NCI-H82 treated with DMSO at 0.1 percent for 48 hours (cell line): ENCODE measurements at regions not wholly inside any gene's neighbourhood (a gene's known extent, or its start where the extent isn't known, plus 50 kb on each side); places are given as distances from the start of the nearest gene placed in this dataset.

Experiments
- DNase-seq: peaks from one replicate; lab custom pipeline; 2025; ENCODE audit not compliant: unreplicated experiment; lab: John Stamatoyannopoulos, UW

GRCh38 chr19:28213470-28214082 is 999.4 kb downstream of the UQCRFS1 start:
- peak; percentile 3 for DNase-seq

DNA sequence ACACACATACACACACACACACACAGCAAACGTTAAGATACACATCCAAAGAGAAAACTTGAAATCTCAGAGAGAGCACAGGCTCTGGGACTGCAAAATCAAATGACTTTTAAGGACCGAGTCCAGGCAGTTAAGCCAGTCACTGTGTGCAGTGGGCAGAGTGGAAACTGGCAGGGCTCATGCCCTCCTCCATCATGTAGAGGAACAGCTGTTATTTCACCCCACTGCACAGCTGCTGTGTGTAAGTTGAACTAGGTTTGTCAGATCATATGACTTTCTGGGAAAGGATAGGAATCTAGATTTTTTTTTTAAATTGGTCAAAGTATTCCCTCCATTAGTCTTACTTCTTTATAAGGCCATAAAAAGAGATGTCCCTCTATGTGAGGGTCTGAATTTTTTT is 1002.1 kb downstream of the UQCRFS1 start:
- no peak for DNase-seq

DNA sequence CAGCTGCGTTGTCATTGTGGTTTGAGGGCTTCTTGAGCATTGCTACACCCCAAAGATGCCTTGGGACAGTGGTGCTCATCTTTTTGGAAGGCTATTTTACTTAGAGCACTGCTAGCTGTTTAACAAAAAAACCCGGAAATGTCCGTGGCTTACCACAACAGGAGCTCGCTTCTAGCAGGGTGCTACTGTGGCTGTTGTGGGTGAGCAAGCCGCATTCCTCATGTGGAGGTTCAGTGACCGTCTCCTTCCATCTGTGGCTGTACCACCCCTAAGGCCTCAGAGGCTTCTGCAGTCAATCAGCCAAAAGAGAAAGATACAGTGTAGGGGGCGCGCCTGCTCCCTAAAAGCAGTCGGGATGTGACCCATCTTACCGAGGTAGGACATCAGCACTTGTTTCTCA is 1004.2 kb downstream of the UQCRFS1 start:
- no peak for DNase-seq

DNA sequence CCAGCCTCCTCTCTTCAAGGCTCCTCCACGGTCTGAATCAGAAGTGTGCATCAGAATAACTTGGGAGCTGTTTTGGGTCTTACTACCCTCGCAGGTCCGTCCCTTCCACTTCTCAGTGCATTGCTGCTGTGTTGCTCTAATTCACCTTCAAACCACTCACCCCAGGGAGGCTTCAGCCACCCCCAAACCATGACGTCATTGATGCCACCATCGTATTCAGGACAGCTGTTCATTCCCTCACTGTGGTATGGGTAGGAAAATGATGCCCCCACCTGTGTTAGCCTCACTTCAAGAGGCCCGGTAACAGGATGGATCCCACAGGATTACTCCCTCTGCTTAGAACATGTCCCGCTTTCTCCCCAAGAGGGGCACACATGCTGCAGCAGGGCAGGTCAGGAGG is 1005.7 kb downstream of the UQCRFS1 start:
- no peak for DNase-seq

GRCh38 chr19:28201462-28201943 is 1011.4 kb downstream of the UQCRFS1 start:
- no peak for DNase-seq

DNA sequence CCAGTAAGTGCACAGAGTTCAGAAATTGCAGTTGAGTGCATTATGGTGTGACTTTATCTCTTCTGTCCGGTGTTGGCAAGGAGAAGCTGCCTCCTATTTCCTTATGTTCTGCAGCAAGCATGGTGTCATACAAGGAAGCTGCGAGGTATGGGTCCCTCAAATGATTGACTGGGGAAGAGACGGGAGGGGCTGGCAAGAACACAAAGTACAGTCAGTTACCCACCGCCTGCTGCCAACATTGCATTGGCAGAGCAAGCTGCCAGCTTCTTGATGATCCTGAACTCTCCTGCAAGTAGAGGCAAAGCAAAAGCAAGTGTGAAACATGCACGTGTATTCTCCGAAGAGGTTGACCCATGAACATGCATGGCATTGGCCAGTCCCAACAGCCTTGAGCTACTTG is 1013.6 kb downstream of the UQCRFS1 start:
- no peak for DNase-seq

DNA sequence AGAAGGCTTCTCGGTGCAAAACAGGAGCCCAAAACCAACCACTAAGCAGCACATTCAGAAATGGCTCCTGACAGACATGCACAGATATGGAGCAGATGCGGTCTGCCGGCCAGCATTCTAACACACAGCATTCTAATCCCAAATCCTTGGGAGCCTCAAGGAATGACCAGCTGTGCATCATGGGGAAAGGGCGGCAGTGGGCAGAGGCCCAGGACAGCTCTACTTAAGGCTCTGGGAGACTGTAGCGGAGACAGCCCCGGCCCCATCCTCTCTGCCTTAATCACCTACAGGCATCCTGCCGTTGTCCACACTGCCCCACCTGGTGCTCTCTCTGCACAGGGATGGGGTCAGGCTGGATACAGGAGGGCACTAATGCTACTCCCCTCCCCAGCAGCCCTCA is 1016.0 kb downstream of the UQCRFS1 start:
- DNase-seq, result peak; percentile 6

GRCh38 chr19:28196101-28196500 is 1016.9 kb downstream of the UQCRFS1 start:
- no peak for DNase-seq

DNA sequence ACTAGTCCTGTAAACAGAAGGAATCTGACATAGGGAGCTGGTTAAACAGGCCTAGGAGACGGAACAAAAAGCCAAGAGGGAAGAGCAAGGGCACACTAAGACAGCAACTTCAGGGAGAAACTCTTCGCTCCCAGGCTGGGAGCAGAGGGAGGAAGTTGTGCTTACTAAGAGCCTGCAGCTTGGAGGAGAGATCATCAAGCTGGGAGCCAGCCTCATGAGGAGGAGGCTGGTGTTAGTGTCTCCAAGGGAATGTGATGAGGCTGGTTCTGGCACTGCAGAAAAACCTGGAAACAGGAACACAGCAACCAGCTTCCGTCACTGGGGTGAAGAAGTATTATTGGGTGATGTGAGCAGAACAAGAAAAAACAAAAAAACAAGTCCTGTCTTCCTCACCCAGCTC is 1027.3 kb downstream of the UQCRFS1 start:
- no peak for DNase-seq

DNA sequence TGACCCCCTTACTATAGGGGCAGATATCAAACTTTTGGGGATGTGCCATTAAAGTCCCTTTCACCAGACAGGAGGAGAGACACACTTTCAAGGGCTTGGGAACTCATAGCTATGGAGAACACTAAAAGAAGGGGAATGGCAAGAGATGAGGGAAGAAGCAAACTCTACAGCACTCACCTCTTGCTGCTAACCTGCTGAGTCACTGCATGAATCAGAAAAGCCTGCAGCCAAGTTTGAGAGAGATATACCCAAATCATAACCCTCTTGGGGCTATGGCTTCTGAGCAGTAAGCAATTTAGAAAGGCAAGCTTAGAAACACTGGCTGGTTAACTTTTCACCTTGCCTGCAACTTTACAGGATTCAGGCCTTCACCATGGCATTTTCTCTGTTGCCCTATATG is 1028.0 kb downstream of the UQCRFS1 start:
- no peak for DNase-seq

DNA sequence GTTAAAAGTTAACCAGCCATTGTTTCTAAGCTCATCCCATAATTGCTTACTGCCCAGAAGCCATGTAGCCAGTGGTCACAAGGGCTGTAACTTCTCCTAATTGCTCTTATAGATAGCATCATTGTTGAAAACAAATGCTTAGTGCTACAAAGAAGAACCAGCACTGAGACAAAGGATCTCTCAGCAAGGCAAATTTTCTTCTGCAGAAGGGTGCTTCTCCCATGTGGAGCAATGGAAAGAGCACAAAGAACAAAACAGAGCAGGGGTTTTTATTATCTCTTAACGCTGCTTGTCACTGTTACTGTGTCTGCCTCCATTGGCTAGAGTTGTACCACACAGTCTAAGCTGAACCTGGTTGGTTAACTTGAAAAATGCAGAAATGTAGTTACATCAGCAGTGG is 1036.8 kb downstream of the UQCRFS1 start:
- DNase-seq, result no peak

DNA sequence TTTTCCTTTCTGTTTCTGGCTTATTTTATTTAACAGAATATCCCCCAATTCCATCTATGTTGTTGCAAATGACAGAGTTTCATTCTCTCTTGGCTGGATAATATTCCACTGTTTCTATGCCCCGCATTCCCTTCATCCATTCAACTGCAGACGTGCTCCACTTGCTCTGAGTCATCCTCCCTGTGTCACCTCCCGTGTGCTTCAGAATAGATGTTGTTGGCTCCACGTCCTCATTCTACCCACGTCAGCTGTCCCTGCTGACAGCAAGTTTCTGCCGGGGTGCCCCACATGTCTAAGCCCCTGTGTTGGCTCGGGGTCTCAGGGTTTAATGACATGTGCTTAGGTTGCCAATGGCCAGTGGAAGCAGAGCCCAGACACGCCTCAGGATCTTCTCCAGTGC is 1041.0 kb downstream of the UQCRFS1 start:
- DNase-seq, result no peak

DNA sequence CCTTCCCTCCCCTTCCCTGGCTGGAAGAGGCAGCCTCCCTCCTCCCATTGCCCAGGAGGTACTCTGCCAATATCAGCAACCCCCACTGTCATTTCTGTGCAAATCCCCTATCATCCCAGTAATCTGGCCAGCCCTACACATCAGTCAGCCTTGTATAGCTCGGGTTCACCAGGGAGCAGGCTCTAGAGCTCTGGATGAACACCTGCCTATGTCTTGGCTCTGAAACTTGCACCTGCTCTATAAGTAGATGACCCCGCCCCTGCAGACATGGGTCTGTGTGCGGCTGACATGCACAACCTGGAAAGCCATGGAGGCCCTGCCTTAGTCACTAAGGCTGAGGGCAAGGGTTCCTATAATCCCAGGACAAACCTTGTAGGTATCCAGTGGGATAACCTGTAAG is 1042.9 kb downstream of the UQCRFS1 start:
- peak; percentile 43 for DNase-seq

- DNase-seq, result peak; percentile 27
Measured at GRCh38 chr19:28169168-28169887, 1043.6 kb downstream of the UQCRFS1 start.

DNA sequence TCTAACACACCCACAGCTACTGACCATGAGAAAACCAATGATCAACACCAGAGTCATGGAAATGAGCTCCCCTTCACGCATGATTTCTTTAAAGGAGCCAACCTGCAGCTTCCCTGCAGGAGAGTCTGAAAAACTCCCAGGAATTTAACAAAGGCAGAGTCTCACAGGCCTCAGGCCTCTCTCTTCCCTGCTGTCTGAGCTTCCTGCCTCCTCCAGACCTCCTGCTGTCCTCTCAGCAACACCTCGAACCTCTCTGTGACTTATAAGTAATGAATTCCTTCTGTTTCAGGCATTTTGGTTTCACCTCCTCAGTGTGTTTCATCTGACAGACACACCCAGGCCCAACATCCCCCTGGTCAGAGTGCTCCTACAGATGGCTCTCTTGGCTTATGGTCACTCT is 1044.4 kb downstream of the UQCRFS1 start:
- no peak for DNase-seq

DNA sequence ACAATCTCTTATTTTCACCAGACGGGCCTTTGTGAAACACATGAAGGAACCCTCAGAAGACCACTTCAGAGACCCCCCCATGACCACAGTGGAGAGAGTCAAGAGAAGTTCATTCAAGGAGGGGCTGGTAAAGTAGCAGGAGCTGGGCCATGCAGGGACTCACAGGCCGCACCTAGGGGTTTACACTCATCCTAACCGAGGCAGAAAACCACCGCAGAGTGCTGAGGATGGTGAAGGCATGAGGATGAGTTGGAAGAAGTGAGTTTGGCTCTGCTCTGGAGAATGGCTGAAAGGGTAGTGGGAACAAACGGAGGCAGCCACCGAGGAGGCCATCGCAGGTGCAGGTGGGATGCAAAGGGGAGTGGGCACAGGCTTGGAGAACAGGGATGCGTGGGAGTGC is 1046.9 kb downstream of the UQCRFS1 start:
- no peak for DNase-seq

DNA sequence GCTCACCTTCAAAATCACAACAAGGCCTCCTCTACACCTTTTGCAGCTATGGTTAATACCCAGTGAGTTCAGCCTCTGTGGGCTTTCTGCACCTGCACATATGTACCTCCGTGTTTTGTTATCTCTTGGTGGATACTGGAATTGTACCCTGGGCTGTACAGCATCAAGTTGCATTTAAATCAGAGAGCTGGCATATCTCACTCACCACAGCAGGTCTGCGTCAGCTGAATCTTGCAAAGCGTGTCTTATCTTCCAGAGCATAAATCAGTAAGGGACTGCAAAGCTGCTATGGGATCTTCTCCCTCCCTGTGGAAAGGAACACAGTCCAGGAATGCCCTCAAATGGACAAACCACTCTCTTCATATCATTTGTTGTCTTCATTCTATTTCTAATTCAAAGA is 1048.7 kb downstream of the UQCRFS1 start:
- no peak for DNase-seq

GRCh38 chr19:28159065-28159464 is 1053.9 kb downstream of the UQCRFS1 start:
- DNase-seq, result no peak

- DNase-seq, result no peak
Measured at GRCh38 chr19:28155265-28155664, 1057.7 kb downstream of the UQCRFS1 start.

- no peak for DNase-seq
Measured at GRCh38 chr19:28154077-28154476, 1058.9 kb downstream of the UQCRFS1 start.

- no peak for DNase-seq
Measured at GRCh38 chr19:28153123-28153522, 1059.8 kb downstream of the UQCRFS1 start.

DNA sequence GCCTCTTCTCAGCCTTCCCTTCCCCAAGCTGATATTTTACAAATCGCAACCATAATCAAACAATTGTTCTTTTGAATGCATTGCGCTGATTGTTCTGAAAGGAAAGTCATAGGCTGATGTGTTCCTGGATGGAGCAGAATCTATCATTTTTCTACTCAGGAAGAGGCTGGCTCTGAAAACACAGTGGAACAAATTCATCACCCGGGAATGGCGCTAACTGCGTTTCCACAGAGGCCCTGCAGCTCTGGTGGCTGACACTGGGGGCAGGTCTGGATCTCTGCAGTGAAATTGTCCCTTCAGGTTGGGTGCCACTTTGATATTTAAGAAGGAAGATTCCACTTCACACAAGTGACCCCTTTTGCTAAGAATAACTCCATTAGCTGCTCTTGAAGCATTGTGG is 1060.8 kb downstream of the UQCRFS1 start:
- no peak for DNase-seq

GRCh38 chr19:28150129-28150528 is 1062.8 kb downstream of the UQCRFS1 start:
- no peak for DNase-seq
